ENCODE measurements at regions not wholly inside any gene's neighbourhood (a gene's known extent, or its start where the extent isn't known, plus 50 kb on each side); places are given as distances from the start of the nearest gene placed in this dataset.
"Not testable (repeated sequence)": the region's sequence is repeated elsewhere in the genome, so short reads cannot be mapped to it uniquely, and the experiment has no call there.

- H3K4me3 ChIP-seq (ENCODE audit: control insufficient read depth, low read depth, low read length) = no peak overlapping the region
- no peak for DNase-seq (ENCODE audit: low read depth)
- TF ChIP-seq CTCF (IDR thresholded peaks at IDR 0.05; ENCODE audit: control insufficient read depth, insufficient read depth, low read depth, low read length, missing control alignments) = no peak
Measured at GRCh38 chr20:47440857-47441773, 60.6 kb upstream of the NCOA3 start.

- no peak for DNase-seq (ENCODE audit: low read depth)
- H3K4me3 ChIP-seq (ENCODE audit: control insufficient read depth, low read depth, low read length) = no peak overlapping the region
- TF ChIP-seq CTCF (IDR thresholded peaks at IDR 0.05; ENCODE audit: control insufficient read depth, insufficient read depth, low read depth, low read length, missing control alignments) = no peak
Measured at GRCh38 chr20:47441774-47442150, 59.9 kb upstream of the NCOA3 start.

- not testable (repeated sequence) for H3K4me3 ChIP-seq (ENCODE audit: control insufficient read depth, low read depth, low read length); DNase-seq (ENCODE audit: low read depth)
Measured at GRCh38 chr20:47443060-47443459, 58.6 kb upstream of the NCOA3 start.

GRCh38 chr20:47444584-47444983 is 57.1 kb upstream of the NCOA3 start:
- DNase-seq (ENCODE audit: low read depth) = no peak
- TF ChIP-seq CTCF (IDR thresholded peaks at IDR 0.05; ENCODE audit: control insufficient read depth, insufficient read depth, low read depth, low read length, missing control alignments) = no peak
- H3K4me3 ChIP-seq (ENCODE audit: control insufficient read depth, low read depth, low read length) = no peak overlapping the region

- H3K4me3 ChIP-seq (ENCODE audit: control insufficient read depth, low read depth, low read length) = no peak overlapping the region
- no peak for TF ChIP-seq CTCF (IDR thresholded peaks at IDR 0.05; ENCODE audit: control insufficient read depth, insufficient read depth, low read depth, low read length, missing control alignments)
- DNase-seq (ENCODE audit: low read depth) = no peak
Measured at GRCh38 chr20:47445291-47445690, 56.4 kb upstream of the NCOA3 start.

GRCh38 chr20:47447350-47448296 is 54.1 kb upstream of the NCOA3 start:
- DNase-seq (ENCODE audit: low read depth); H3K4me3 ChIP-seq (ENCODE audit: control insufficient read depth, low read depth, low read length): not testable (repeated sequence)

GRCh38 chr20:47448429-47448828 is 53.3 kb upstream of the NCOA3 start:
- no peak for TF ChIP-seq CTCF (IDR thresholded peaks at IDR 0.05; ENCODE audit: control insufficient read depth, insufficient read depth, low read depth, low read length, missing control alignments)
- no peak overlapping the region for H3K4me3 ChIP-seq (ENCODE audit: control insufficient read depth, low read depth, low read length)
- DNase-seq (ENCODE audit: low read depth) = no peak
